Ramos (cell line): ENCODE measurements at regions not wholly inside any gene's neighbourhood (a gene's known extent, or its start where the extent isn't known, plus 50 kb on each side); places are given as distances from the start of the nearest gene placed in this dataset.

ENCODE experiments used
- in situ Hi-C: fragments of 300-500 bp; cut with MboI; formaldehyde crosslinking; loops from one replicate; pipeline ENCODE4 v1.14.3; 2022; ENCODE audit warnings: low sequenced_read_pairs; ENCODE audit not compliant: unreplicated experiment

GRCh38 chr2:163462993-163463392 lies 272.8 kb downstream of the FIGN start:
- in situ Hi-C loops: no loop called here

GRCh38 chr2:163459986-163460385 lies 275.8 kb downstream of the FIGN start:
- in situ Hi-C loops: no loop called here

- in situ Hi-C loops: no loop called here
These were observed 278.7 kb downstream of the FIGN start for GRCh38 chr2:163456953-163457743.

- in situ Hi-C loops: no loop called here
These were observed 280.0 kb downstream of the FIGN start for GRCh38 chr2:163455815-163456214.

- in situ Hi-C loops: no loop called here
These were observed 281.9 kb downstream of the FIGN start for GRCh38 chr2:163453920-163454319.

GRCh38 chr2:163441603-163442002 lies 294.2 kb downstream of the FIGN start:
- in situ Hi-C loops: no loop called here

GRCh38 chr2:163436963-163437362 lies 298.8 kb downstream of the FIGN start:
- in situ Hi-C loops: no loop called here

GRCh38 chr2:163428187-163428586 lies 307.6 kb downstream of the FIGN start:
- in situ Hi-C loops: no loop called here

- in situ Hi-C loops: no loop called here
These were observed 315.2 kb downstream of the FIGN start for GRCh38 chr2:163420604-163421003.

GRCh38 chr2:163419000-163419830 lies 316.6 kb downstream of the FIGN start:
- in situ Hi-C loops: no loop called here

GRCh38 chr2:163417596-163418337 lies 318.0 kb downstream of the FIGN start:
- in situ Hi-C loops: no loop called here

- in situ Hi-C loops: no loop called here
These were observed 321.7 kb downstream of the FIGN start for GRCh38 chr2:163414121-163414520.

GRCh38 chr2:163407296-163407695 lies 328.5 kb downstream of the FIGN start:
- in situ Hi-C loops: no loop called here

GRCh38 chr2:163405298-163405697 lies 330.5 kb downstream of the FIGN start:
- in situ Hi-C loops: no loop called here

GRCh38 chr2:163401481-163401880 lies 334.3 kb downstream of the FIGN start:
- in situ Hi-C loops: no loop called here

GRCh38 chr2:163397451-163397850 lies 338.4 kb downstream of the FIGN start:
- in situ Hi-C loops: no loop called here

- in situ Hi-C loops: no loop called here
These were observed 340.2 kb downstream of the FIGN start for GRCh38 chr2:163395602-163396001.

GRCh38 chr2:163389838-163390237 lies 346.0 kb downstream of the FIGN start:
- in situ Hi-C loops: no loop called here

GRCh38 chr2:163375472-163375871 lies 360.3 kb downstream of the FIGN start:
- in situ Hi-C loops: no loop called here

GRCh38 chr2:163375070-163375469 lies 360.7 kb downstream of the FIGN start:
- in situ Hi-C loops: no loop called here

- in situ Hi-C loops: no loop called here
These were observed 361.5 kb downstream of the FIGN start for GRCh38 chr2:163374282-163374681.
